HG03196 (cell line): ENCODE measurements at regions not wholly inside any gene's neighbourhood (a gene's known extent, or its start where the extent isn't known, plus 50 kb on each side); places are given as distances from the start of the nearest gene placed in this dataset.
A peak's percentile ranks its signal among the peaks of the same experiment; 100 is the strongest.
"Not testable (repeated sequence)": the region's sequence is repeated elsewhere in the genome, so short reads cannot be mapped to it uniquely, and the experiment has no call there.

ENCODE experiments used
- ATAC-seq: cut with Tn5 transposase; IDR thresholded peaks from one replicate; pipeline ENCODE4 v1.9.1; 2021; ENCODE audit not compliant: unreplicated experiment

GRCh38 chr16:80263181-80263823 lies 277.5 kb upstream of the DYNLRB2 start:
- ATAC-seq = no peak

- no peak for ATAC-seq
Measured at GRCh38 chr16:80260906-80261311, 279.9 kb upstream of the DYNLRB2 start.

GRCh38 chr16:80259290-80259805 lies 281.4 kb upstream of the DYNLRB2 start:
- no peak for ATAC-seq

GRCh38 chr16:80258407-80258806 lies 282.4 kb upstream of the DYNLRB2 start:
- ATAC-seq = no peak

- ATAC-seq = no peak
Measured at GRCh38 chr16:80254970-80255369, 285.8 kb upstream of the DYNLRB2 start.

- ATAC-seq = no peak
Measured at GRCh38 chr16:80253741-80254140, 287.1 kb upstream of the DYNLRB2 start.

- ATAC-seq = no peak
Measured at GRCh38 chr16:80250381-80250780, 290.4 kb upstream of the DYNLRB2 start.

GRCh38 chr16:80243303-80243702 lies 297.5 kb upstream of the DYNLRB2 start:
- not testable (repeated sequence) for ATAC-seq

GRCh38 chr16:80242279-80242678 lies 298.5 kb upstream of the DYNLRB2 start:
- ATAC-seq = not testable (repeated sequence)

- ATAC-seq = no peak
Measured at GRCh38 chr16:80233097-80233835, 307.5 kb upstream of the DYNLRB2 start.

- peak; percentile 97 for ATAC-seq
Measured at GRCh38 chr16:80231888-80232287, 308.9 kb upstream of the DYNLRB2 start.

- ATAC-seq = no peak
Measured at GRCh38 chr16:80231121-80231520, 309.7 kb upstream of the DYNLRB2 start.

- no peak for ATAC-seq
Measured at GRCh38 chr16:80230328-80231120, 310.3 kb upstream of the DYNLRB2 start.

GRCh38 chr16:80226499-80226898 lies 314.3 kb upstream of the DYNLRB2 start:
- ATAC-seq = no peak

GRCh38 chr16:80210787-80211186 lies 330.0 kb upstream of the DYNLRB2 start:
- ATAC-seq = no peak

- ATAC-seq = no peak
Measured at GRCh38 chr16:80208743-80209142, 332.1 kb upstream of the DYNLRB2 start.

- ATAC-seq = no peak
Measured at GRCh38 chr16:80208015-80208414, 332.8 kb upstream of the DYNLRB2 start.

GRCh38 chr16:80203821-80204220 lies 337.0 kb upstream of the DYNLRB2 start:
- no peak for ATAC-seq

GRCh38 chr16:80202831-80203413 lies 337.9 kb upstream of the DYNLRB2 start:
- ATAC-seq = no peak

- ATAC-seq = no peak
Measured at GRCh38 chr16:80200079-80200478, 340.7 kb upstream of the DYNLRB2 start.

GRCh38 chr16:80199614-80200013 lies 341.2 kb upstream of the DYNLRB2 start:
- no peak for ATAC-seq
